ENCODE measurements at regions not wholly inside any gene's neighbourhood (a gene's known extent, or its start where the extent isn't known, plus 50 kb on each side); places are given as distances from the start of the nearest gene placed in this dataset.

- TF ChIP-seq TCF7L2 (IDR thresholded peaks at IDR 0.05; ENCODE audit: low read depth, low read length), result no peak
- TF ChIP-seq ZNF592 (IDR thresholded peaks at IDR 0.05), result no peak
- TF ChIP-seq ZNF740 (CRISPR knock-in tag; IDR thresholded peaks at IDR 0.05), result no peak
- no peak for TF ChIP-seq ZNF740 (tag; IDR thresholded peaks at IDR 0.05)
- TF ChIP-seq ATF3 (IDR thresholded peaks at IDR 0.05), result no peak
- TF ChIP-seq ATF3 (CRISPR knock-in tag; conservative IDR thresholded peaks at IDR 0.05), result no peak
- no peak for TF ChIP-seq POLR2AphosphoS5 (IDR thresholded peaks at IDR 0.05; ENCODE audit: control insufficient read depth, insufficient read depth, low read depth, low read length)
- no peak for TF ChIP-seq SIN3A (IDR thresholded peaks at IDR 0.05; ENCODE audit: borderline replicate concordance in 2 of 2, control insufficient read depth in 1 of 2, low read depth in 2 of 2, low read length in 2 of 2)
- no peak for TF ChIP-seq RFX7 (CRISPR knock-in tag; IDR thresholded peaks at IDR 0.05)
- no peak for TF ChIP-seq TBP (optimal IDR thresholded peaks at IDR 0.05; ENCODE audit: low read depth, low read length)
- TF ChIP-seq SMC3 (conservative IDR thresholded peaks at IDR 0.05; ENCODE audit: insufficient read depth, low read depth, low read length), result no peak
- no peak for TF ChIP-seq E2F8 (IDR thresholded peaks at IDR 0.05; ENCODE audit: low read depth, partially characterized antibody)
These were observed 744.7 kb downstream of the EPHA3 start for GRCh38 chr3:89851974-89852621.
